ENCODE measurements at regions not wholly inside any gene's neighbourhood (a gene's known extent, or its start where the extent isn't known, plus 50 kb on each side); places are given as distances from the start of the nearest gene placed in this dataset.

GRCh38 chr10:63064706-63065105 is 68.4 kb upstream of the NRBF2 start:
- TF ChIP-seq CTCF (IDR thresholded peaks at IDR 0.05 in 2 of 3, conservative IDR thresholded peaks at IDR 0.05 in 1 of 3; ENCODE audit: borderline replicate concordance in 1 of 3, insufficient read depth in 1 of 3, low read depth in 2 of 3, low read length in 2 of 3) (no peak), REST (IDR thresholded peaks at IDR 0.05; ENCODE audit: low read depth) (no peak), POLR2A (IDR thresholded peaks at IDR 0.05; ENCODE audit: borderline replicate concordance, extremely low read depth, insufficient read depth, insufficient read length) (no peak), SRF (IDR thresholded peaks at IDR 0.05; ENCODE audit: low read depth) (no peak), EGR1 (IDR thresholded peaks at IDR 0.05; ENCODE audit: low read depth) (no peak), SP1 (IDR thresholded peaks at IDR 0.05; ENCODE audit: low read depth) (no peak), EZH2 (IDR thresholded peaks at IDR 0.05) (no peak), POLR2AphosphoS5 (IDR thresholded peaks at IDR 0.05; ENCODE audit: low read depth, low read length) (no peak), FOSL1 (IDR thresholded peaks at IDR 0.05; ENCODE audit: low read depth) (no peak), MAX (IDR thresholded peaks at IDR 0.05) (no peak), ZNF274 (IDR thresholded peaks at IDR 0.05; ENCODE audit: low read depth, low read length) (no peak), RAD21 (IDR thresholded peaks at IDR 0.05; ENCODE audit: low read depth) (no peak), CEBPB (IDR thresholded peaks at IDR 0.05; ENCODE audit: low read depth) (no peak), ATF3 (IDR thresholded peaks at IDR 0.05) (no peak)

Data from HCT116 (cell line).